Heart left ventricle (tissue), 16 donors: ENCODE measurements at regions not wholly inside any gene's neighbourhood (a gene's known extent, or its start where the extent isn't known, plus 50 kb on each side); places are given as distances from the start of the nearest gene placed in this dataset.

Source experiments
- ATAC-seq, 4 donors: fragments of 200-7000 bp; cut with Tn5 transposase; one replicate each; pipeline ENCODE4 v1.9.1; 2020 to 2022; ENCODE audit warnings: moderate library complexity in 4 of 4, mild to moderate bottlenecking in 3 of 4, moderate number of reproducible peaks in 1 of 4
- DNase-seq, 5 donors: peaks; one replicate each; pipeline ENCODE4 v3.0.0-alpha.2; 2020
- H3K27ac ChIP-seq, 12 donors: fragments of 200-600 bp; sonication (generic) in 4 of 12; one replicate each; pipeline versions ENCODE4 v1.5.0 to v1.8.0; 2016 to 2022; ENCODE audit warnings: mild to moderate bottlenecking in 2 of 12
- H3K27me3 ChIP-seq, 9 donors: fragments of 200-600 bp; sonication (generic) in 2 of 9; one replicate each; pipeline versions ENCODE4 v1.5.1 to v1.8.0; 2016 to 2022; ENCODE audit warnings: mild to moderate bottlenecking in 3 of 9
- H3K36me3 ChIP-seq, 9 donors: fragments of 200-600 bp; sonication (generic) in 2 of 9; one replicate each; pipeline versions ENCODE4 v1.5.0 to v1.8.0; 2018 to 2022; ENCODE audit warnings: mild to moderate bottlenecking in 2 of 9
- H3K4me1 ChIP-seq, 12 donors: fragments of 200-600 bp; sonication (generic) in 4 of 12; one replicate each; pipeline versions ENCODE4 v1.5.0 to v1.8.0; 2016 to 2022; ENCODE audit warnings: mild to moderate bottlenecking in 3 of 12
- H3K4me3 ChIP-seq, 12 donors: fragments of 200-600 bp; sonication (generic) in 4 of 12; one replicate each; pipeline versions ENCODE4 v1.5.0 to v1.8.0; 2017 to 2022; ENCODE audit warnings: mild to moderate bottlenecking in 9 of 12, moderate library complexity in 4 of 12
- H3K9me3 ChIP-seq, 12 donors: fragments of 200-600 bp; sonication (generic) in 4 of 12; one replicate each; pipeline versions ENCODE4 v1.5.0 to v1.8.0; 2016 to 2022; ENCODE audit warnings: mild to moderate bottlenecking in 1 of 12
- POLR2A ChIP-seq, 2 donors: fragments of 450-650 bp; IDR thresholded peaks; one replicate each; pipeline ENCODE4 v1.6.1; 2017; ENCODE audit warnings: antibody characterized with exemption in 2 of 2, mild to moderate bottlenecking in 2 of 2, moderate library complexity in 2 of 2
- WGBS, 4 donors: extraction: QIAGEN DNeasy Blood & Tissue Kit in 2 of 4; methylation state at CpG; one replicate each; pipeline versions ENCODE4 v1.1.5 to v1.1.7; 2013 to 2018; 5-methylcytosine and 5-hydroxymethylcytosine counted together
- intact Hi-C, 10 donors: fragments of 100-400 bp; cut with DNase I; formaldehyde crosslinking; loops; one replicate each; pipeline versions ENCODE4 v1.11.1 to v1.14.2; 2022
- TF ChIP-seq, protein P1 (sequence below), 12 donors: fragments of 200-600 bp; sonication (generic) in 4 of 12; IDR thresholded peaks; one replicate each; pipeline versions ENCODE4 v1.5.0 to v1.8.0; 2018 to 2022; ENCODE audit warnings: antibody characterized with exemption in 12 of 12, mild to moderate bottlenecking in 5 of 12
- donor health status: ischemic (EF 13 %, LVEDD 7.1; RV severe dilation, severe dysfunction).
- donor health status: healthy with polysubstance abuse.
- donor health status: DM: no; HTN: yes; CAD: no.
- donor health status: DM: no; HTN: no; CAD: no.
- donor health status: ischemic (EF 25% LVEDD 6.9; RV normal size, moderate dysfunction).
- donor health status: ischemic (EF 25% LVEDD 5.7; RV mildly dilated, moderate dysfunction).
- donor health status: healthy.
- donor health status: DM: yes; HTN: yes; CAD: no.
- donor health status: ischemic (EF 35%, LVEDD 5.7; RV mildly dilated, moderate dysfunction).
- donor health status: nonischemic (EF 11% LVEDD 7.7; RV severe dilation, severe dysfunction).
- donor health status: DM: yes; HTN: yes; CAD: no.
- donor health status: PGD.
- donor health status: ischemic (EF 29% LVEDD 5.4; RV normal size, mild dysfunction).
- donor health status: nonischemic (EF 23%, LVEDD 6.1; RV moderate dilation, normal function).

DNA sequence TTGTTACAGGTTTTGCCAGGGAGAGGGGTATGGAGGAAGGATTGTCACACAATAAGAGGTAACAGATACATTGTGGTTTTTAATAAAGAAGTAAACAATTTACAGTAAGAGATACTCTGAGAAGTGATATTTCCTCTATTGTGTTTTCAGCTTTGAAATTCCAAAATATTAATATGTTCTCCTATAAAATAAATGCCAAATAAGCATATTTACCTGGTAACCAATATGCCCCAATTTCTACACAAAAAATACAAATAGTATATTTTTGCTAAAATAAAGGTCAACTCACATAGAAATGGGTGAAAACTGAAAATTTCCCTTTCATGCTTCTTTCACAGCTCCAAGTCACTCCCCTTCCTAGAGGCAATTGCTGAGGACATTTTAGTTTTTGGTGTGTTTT lies 437.4 kb upstream of the UBE2E2 start:
- no peaks in the 10 kb centered on the region for H3K4me1 ChIP-seq
- H3K9me3 ChIP-seq: peaks cover 0 to 19% (median 1%) of the 10 kb centered on the region in 12 donors
- H3K4me3 ChIP-seq: no peak overlapping the region
- ATAC-seq (no peak), DNase-seq (no peak)
- intact Hi-C loops: no loop called here
- TF ChIP-seq POLR2A (IDR thresholded peaks at IDR 0.05): no peak
- TF ChIP-seq, protein P1, sequence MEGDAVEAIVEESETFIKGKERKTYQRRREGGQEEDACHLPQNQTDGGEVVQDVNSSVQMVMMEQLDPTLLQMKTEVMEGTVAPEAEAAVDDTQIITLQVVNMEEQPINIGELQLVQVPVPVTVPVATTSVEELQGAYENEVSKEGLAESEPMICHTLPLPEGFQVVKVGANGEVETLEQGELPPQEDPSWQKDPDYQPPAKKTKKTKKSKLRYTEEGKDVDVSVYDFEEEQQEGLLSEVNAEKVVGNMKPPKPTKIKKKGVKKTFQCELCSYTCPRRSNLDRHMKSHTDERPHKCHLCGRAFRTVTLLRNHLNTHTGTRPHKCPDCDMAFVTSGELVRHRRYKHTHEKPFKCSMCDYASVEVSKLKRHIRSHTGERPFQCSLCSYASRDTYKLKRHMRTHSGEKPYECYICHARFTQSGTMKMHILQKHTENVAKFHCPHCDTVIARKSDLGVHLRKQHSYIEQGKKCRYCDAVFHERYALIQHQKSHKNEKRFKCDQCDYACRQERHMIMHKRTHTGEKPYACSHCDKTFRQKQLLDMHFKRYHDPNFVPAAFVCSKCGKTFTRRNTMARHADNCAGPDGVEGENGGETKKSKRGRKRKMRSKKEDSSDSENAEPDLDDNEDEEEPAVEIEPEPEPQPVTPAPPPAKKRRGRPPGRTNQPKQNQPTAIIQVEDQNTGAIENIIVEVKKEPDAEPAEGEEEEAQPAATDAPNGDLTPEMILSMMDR (IDR thresholded peaks at IDR 0.05): no peak
- no peaks in the 10 kb centered on the region for H3K27me3 ChIP-seq
- no peaks in the 10 kb centered on the region for H3K36me3 ChIP-seq
- H3K27ac ChIP-seq: no peak overlapping the region

DNA sequence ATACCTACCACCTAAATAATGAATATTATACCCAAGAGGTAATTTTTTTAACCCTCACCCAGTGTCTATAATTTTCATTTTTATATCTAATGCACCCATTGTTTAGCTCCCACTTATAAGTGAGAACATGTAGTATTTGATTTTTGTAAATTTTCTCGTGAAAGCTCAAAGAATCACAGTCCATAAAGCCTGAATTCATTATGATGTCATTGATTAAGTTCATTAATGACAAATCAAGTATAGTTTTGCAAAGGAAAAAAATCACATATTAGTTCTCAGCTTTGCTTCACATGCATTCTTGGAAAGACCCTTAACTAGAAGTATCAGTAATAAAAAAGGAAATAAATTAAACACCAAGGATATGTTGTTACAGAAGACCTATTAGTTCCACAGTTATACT lies 425.3 kb upstream of the UBE2E2 start:
- H3K4me3 ChIP-seq: no peak overlapping the region
- DNase-seq (no peak), ATAC-seq (no peak)
- no peaks in the 10 kb centered on the region for H3K27me3 ChIP-seq
- TF ChIP-seq POLR2A (IDR thresholded peaks at IDR 0.05): no peak
- TF ChIP-seq, protein P1 (IDR thresholded peaks at IDR 0.05): no peak
- 69 to 79% (median 74%) methylated on average over 1 of the region's 1 CpG for WGBS, 4 donors
- H3K27ac ChIP-seq: no peak overlapping the region
- peaks cover 0 to 3% (median 0%) of the 10 kb centered on the region in 12 donors for H3K9me3 ChIP-seq
- no peaks in the 10 kb centered on the region for H3K4me1 ChIP-seq
- intact Hi-C loops: no loop called here
- no peaks in the 10 kb centered on the region for H3K36me3 ChIP-seq

DNA sequence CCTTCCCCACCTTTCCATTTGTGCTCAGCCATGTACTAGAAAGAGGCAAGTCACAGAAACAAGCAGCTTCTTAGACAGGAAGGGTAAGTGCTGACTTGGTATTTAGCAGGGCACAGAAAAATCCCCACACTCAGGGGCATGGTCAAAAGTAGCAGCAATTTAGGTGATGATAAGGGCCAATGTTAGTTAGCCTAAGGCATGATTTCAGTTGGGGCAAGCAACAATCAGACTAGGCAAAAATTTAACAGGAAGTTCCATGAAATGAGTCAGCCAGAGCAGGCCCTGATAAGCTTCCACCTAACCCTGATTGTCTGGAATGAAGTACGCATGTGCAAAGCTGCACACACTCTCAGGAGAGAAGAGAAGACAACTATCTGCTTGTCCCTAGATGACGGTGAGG lies 423.4 kb upstream of the UBE2E2 start:
- TF ChIP-seq, protein P1 (IDR thresholded peaks at IDR 0.05): no peak
- no peak for TF ChIP-seq POLR2A (IDR thresholded peaks at IDR 0.05)
- H3K36me3 ChIP-seq: no peaks in the 10 kb centered on the region
- intact Hi-C loops: no loop called here
- no peak overlapping the region for H3K27ac ChIP-seq
- H3K4me1 ChIP-seq: no peaks in the 10 kb centered on the region
- DNase-seq: no peak
- H3K4me3 ChIP-seq: no peak overlapping the region
- peaks cover 0 to 16% (median under 1%) of the 10 kb centered on the region in 12 donors for H3K9me3 ChIP-seq
- no peaks in the 10 kb centered on the region for H3K27me3 ChIP-seq
- 26 to 37% (median 26%) methylated on average over 2 of the region's 2 CpGs for WGBS, 4 donors
- ATAC-seq: no peak

DNA sequence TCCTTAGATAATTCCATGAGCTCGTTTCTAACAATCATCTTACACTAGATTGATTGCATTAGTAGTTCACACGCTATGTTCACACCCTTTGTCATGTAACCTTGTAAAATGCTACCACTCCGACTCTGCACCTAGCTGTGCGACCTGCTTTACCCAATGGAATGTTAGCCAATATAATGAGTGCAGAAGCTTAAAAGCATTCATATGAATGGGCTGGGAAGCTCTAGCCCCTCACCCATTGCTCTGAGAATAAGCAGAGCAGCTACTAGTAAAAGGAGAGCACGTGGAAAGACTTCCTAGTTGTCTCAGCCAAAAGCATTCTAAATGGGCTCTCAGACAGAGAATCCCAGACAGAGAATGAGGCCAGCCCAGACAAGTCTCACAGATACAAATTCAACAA lies 410.6 kb upstream of the UBE2E2 start:
- Histone ChIP-seq H3K9me3 (peaks cover 0 to 10% (median 0%) of the 10 kb centered on the region in 12 donors), H3K36me3 (no peaks in the 10 kb centered on the region), H3K27ac (no peak overlapping the region), H3K4me1 (no peaks in the 10 kb centered on the region), H3K27me3 (no peaks in the 10 kb centered on the region), H3K4me3 (no peak overlapping the region)
- no peak for ATAC-seq
- intact Hi-C loops: no loop called here
- no peak for DNase-seq
- 57 to 69% (median 63%) methylated on average over 5 of the region's 5 CpGs for WGBS, 4 donors
- no peak for TF ChIP-seq POLR2A (IDR thresholded peaks at IDR 0.05)
- TF ChIP-seq, protein P1 (IDR thresholded peaks at IDR 0.05): no peak
